ENCODE measurements at regions not wholly inside any gene's neighbourhood (a gene's known extent, or its start where the extent isn't known, plus 50 kb on each side); places are given as distances from the start of the nearest gene placed in this dataset.
"Not testable (repeated sequence)": the region's sequence is repeated elsewhere in the genome, so short reads cannot be mapped to it uniquely, and the experiment has no call there.

GRCh38 chr2:84126530-84126929 lies 332.6 kb downstream of the SUCLG1 start:
- no peak for DNase-seq (ENCODE audit: extremely low read depth, low read depth)
- TF ChIP-seq CTCF (IDR thresholded peaks at IDR 0.05; ENCODE audit: low read depth, low read length, missing control alignments): no peak

GRCh38 chr2:84126084-84126483 lies 333.0 kb downstream of the SUCLG1 start:
- no peak for TF ChIP-seq CTCF (IDR thresholded peaks at IDR 0.05; ENCODE audit: low read depth, low read length, missing control alignments)
- DNase-seq (ENCODE audit: extremely low read depth, low read depth): no peak
- H3K4me3 ChIP-seq (replicated peaks; ENCODE audit: low read depth, low read length): no peak overlapping the region

More at GRCh38 chr2:84126530-84126929, 332.6 kb downstream of the SUCLG1 start:
- H3K4me3 ChIP-seq (replicated peaks; ENCODE audit: low read depth, low read length): no peak overlapping the region

- no peak for DNase-seq (ENCODE audit: extremely low read depth, low read depth)
- TF ChIP-seq CTCF (IDR thresholded peaks at IDR 0.05; ENCODE audit: low read depth, low read length, missing control alignments): no peak
- H3K4me3 ChIP-seq (replicated peaks; ENCODE audit: low read depth, low read length): no peak overlapping the region
Measured at GRCh38 chr2:84116143-84116542, 342.9 kb downstream of the SUCLG1 start.

DNA sequence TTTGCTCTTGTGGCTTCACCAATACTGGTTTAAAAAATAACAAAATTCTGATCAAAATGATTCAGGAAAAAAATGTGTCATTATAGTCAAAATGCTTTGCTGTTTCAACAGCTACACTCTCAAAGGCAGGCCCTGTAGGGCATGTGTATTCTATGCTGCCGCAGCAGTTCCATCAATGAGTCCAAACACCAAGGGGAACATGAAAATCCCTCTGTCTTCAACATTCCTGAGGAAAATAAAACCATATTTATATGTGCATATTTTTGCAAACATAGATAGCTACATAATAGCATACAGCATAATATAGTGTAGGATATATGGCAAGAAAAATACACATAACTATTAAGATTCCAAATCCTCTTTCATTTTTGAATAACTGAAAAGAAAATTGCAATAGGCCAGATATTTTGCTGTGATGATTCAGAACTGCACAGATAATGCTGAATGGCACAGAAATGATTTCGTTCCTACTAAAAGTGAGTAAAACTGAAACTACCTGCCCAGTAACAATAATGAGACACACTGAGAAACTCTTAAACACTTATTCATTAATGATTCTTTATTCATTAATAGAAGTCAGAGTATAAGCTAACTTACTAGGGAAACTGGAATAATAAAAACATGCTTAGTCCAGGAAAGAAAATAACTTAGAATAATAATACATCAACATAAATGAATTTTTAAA lies 343.8 kb downstream of the SUCLG1 start:
- DNase-seq (ENCODE audit: extremely low read depth, low read depth): no peak
- no peak for TF ChIP-seq CTCF (IDR thresholded peaks at IDR 0.05; ENCODE audit: low read depth, low read length, missing control alignments)
- H3K4me3 ChIP-seq (replicated peaks; ENCODE audit: low read depth, low read length): no peak overlapping the region

DNA sequence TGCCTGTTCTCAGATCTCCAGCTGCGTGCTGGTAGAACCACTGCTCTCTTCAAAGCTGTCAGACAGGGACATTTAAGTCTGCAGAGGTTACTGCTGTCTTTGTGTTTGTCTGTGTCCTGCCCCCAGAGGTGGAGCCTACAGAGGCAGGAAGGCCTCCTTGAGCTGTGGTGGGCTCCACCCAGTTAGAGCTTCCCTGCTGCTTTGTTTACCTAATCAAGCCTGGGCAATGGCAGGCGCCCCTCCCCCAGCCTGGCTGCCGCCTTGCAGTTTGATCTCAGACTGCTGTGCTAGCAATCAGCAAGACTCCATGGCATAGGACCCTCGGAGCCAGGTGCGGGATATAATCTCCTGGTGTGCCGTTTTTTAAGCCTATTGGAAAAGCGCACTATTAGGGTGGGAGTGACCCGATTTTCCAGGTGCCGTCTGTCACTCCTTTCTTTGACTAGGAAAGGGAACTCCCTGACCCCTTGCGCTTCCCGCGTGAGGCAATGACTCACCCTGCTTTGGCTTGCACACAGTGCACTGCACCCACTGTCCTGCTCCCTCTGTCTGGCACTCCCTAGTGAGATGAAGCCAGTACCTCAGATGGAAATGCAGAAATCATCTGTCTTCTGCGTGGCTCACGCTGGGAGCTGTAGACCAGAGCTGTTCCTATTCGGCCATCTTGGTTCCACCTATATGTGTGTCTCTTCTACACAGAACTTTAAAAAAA lies 355.1 kb downstream of the SUCLG1 start:
- not testable (repeated sequence) for H3K4me3 ChIP-seq (replicated peaks; ENCODE audit: low read depth, low read length); DNase-seq (ENCODE audit: extremely low read depth, low read depth)

DNA sequence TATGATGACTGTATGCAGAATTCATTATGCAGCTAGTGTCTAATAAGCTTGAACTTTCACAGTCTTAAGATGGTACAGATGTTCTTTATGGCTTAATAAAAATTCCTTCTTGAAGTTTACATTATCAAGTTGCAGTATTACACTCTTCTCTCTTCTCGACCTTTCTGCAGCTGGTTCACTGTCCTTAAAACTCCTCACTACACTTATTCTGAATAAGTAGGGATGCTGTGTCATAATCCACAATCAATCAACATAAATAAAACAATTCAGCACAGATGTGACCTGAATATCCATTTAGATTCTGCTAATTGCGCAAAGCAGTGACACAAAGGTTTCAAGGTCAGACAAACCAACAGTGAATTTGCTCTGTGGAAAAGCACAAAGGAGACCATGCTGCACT lies 356.8 kb downstream of the SUCLG1 start:
- TF ChIP-seq CTCF (IDR thresholded peaks at IDR 0.05; ENCODE audit: low read depth, low read length, missing control alignments): no peak
- no peak for DNase-seq (ENCODE audit: extremely low read depth, low read depth)
- no peak overlapping the region for H3K4me3 ChIP-seq (replicated peaks; ENCODE audit: low read depth, low read length)

- DNase-seq (ENCODE audit: extremely low read depth, low read depth): no peak
- no peak for TF ChIP-seq CTCF (IDR thresholded peaks at IDR 0.05; ENCODE audit: low read depth, low read length, missing control alignments)
- no peak overlapping the region for H3K4me3 ChIP-seq (replicated peaks; ENCODE audit: low read depth, low read length)
Measured at GRCh38 chr2:84088656-84089055, 370.4 kb downstream of the SUCLG1 start.
